HG03064 (cell line): ENCODE measurements at regions not wholly inside any gene's neighbourhood (a gene's known extent, or its start where the extent isn't known, plus 50 kb on each side); places are given as distances from the start of the nearest gene placed in this dataset.
"Not testable (repeated sequence)": the region's sequence is repeated elsewhere in the genome, so short reads cannot be mapped to it uniquely, and the experiment has no call there.

Experiments used
- ATAC-seq: cut with Tn5 transposase; IDR thresholded peaks from one replicate; pipeline ENCODE4 v1.9.1; 2021; ENCODE audit warnings: low read depth; ENCODE audit not compliant: unreplicated experiment

GRCh38 chr1:185517301-185517700 lies 200.3 kb upstream of the IVNS1ABP start:
- not testable (repeated sequence) for ATAC-seq

- no peak for ATAC-seq
Observed at GRCh38 chr1:185515696-185516095, 198.7 kb upstream of the IVNS1ABP start.

GRCh38 chr1:185514311-185514710 lies 197.3 kb upstream of the IVNS1ABP start:
- ATAC-seq = no peak

GRCh38 chr1:185512442-185512841 lies 195.4 kb upstream of the IVNS1ABP start:
- ATAC-seq = no peak

- no peak for ATAC-seq
Observed at GRCh38 chr1:185501099-185501498, 184.1 kb upstream of the IVNS1ABP start.

GRCh38 chr1:185500001-185500626 lies 183.1 kb upstream of the IVNS1ABP start:
- no peak for ATAC-seq

- ATAC-seq = no peak
Observed at GRCh38 chr1:185498207-185498606, 181.2 kb upstream of the IVNS1ABP start.

- no peak for ATAC-seq
Observed at GRCh38 chr1:185497177-185497576, 180.1 kb upstream of the IVNS1ABP start.

GRCh38 chr1:185495898-185496297 lies 178.9 kb upstream of the IVNS1ABP start:
- ATAC-seq = no peak

GRCh38 chr1:185495007-185495406 lies 178.0 kb upstream of the IVNS1ABP start:
- no peak for ATAC-seq

- ATAC-seq = no peak
Observed at GRCh38 chr1:185492089-185492825, 175.2 kb upstream of the IVNS1ABP start.

- ATAC-seq = no peak
Observed at GRCh38 chr1:185491604-185492003, 174.6 kb upstream of the IVNS1ABP start.

GRCh38 chr1:185490924-185491323 lies 173.9 kb upstream of the IVNS1ABP start:
- no peak for ATAC-seq

GRCh38 chr1:185489406-185489805 lies 172.4 kb upstream of the IVNS1ABP start:
- ATAC-seq = no peak

GRCh38 chr1:185488808-185489207 lies 171.8 kb upstream of the IVNS1ABP start:
- no peak for ATAC-seq

GRCh38 chr1:185487936-185488335 lies 170.9 kb upstream of the IVNS1ABP start:
- ATAC-seq = no peak

- ATAC-seq = no peak
Observed at GRCh38 chr1:185487026-185487425, 170.0 kb upstream of the IVNS1ABP start.

- no peak for ATAC-seq
Observed at GRCh38 chr1:185486346-185486745, 169.3 kb upstream of the IVNS1ABP start.

GRCh38 chr1:185483664-185484450 lies 166.8 kb upstream of the IVNS1ABP start:
- ATAC-seq = no peak

- no peak for ATAC-seq
Observed at GRCh38 chr1:185483217-185483616, 166.2 kb upstream of the IVNS1ABP start.

- ATAC-seq = no peak
Observed at GRCh38 chr1:185480545-185480944, 163.5 kb upstream of the IVNS1ABP start.
